ENCODE measurements at regions not wholly inside any gene's neighbourhood (a gene's known extent, or its start where the extent isn't known, plus 50 kb on each side); places are given as distances from the start of the nearest gene placed in this dataset.
"Not testable (repeated sequence)": the region's sequence is repeated elsewhere in the genome, so short reads cannot be mapped to it uniquely, and the experiment has no call there.

- DNase-seq = no peak
These were observed 52.8 kb upstream of the SRSF6 start for GRCh38 chr20:43404878-43405277.

- not testable (repeated sequence) for DNase-seq
These were observed 56.8 kb upstream of the SRSF6 start for GRCh38 chr20:43400882-43401281.

- no peak for DNase-seq
These were observed 58.9 kb upstream of the SRSF6 start for GRCh38 chr20:43398676-43399324.

GRCh38 chr20:43397147-43397546 is 60.5 kb upstream of the SRSF6 start:
- DNase-seq = no peak

GRCh38 chr20:43393052-43393451 is 64.6 kb upstream of the SRSF6 start:
- no peak for DNase-seq

- no peak for DNase-seq
These were observed 65.1 kb upstream of the SRSF6 start for GRCh38 chr20:43392561-43392960.

GRCh38 chr20:43389839-43390626 is 67.7 kb upstream of the SRSF6 start:
- DNase-seq = peak; percentile 20

GRCh38 chr20:43389211-43389610 is 68.5 kb upstream of the SRSF6 start:
- DNase-seq = no peak

GRCh38 chr20:43388268-43389002 is 69.3 kb upstream of the SRSF6 start:
- no peak for DNase-seq

GRCh38 chr20:43387737-43388136 is 70.0 kb upstream of the SRSF6 start:
- DNase-seq = no peak

- DNase-seq = no peak
These were observed 70.8 kb upstream of the SRSF6 start for GRCh38 chr20:43386878-43387277.

GRCh38 chr20:43385914-43386313 is 71.8 kb upstream of the SRSF6 start:
- no peak for DNase-seq

GRCh38 chr20:43384101-43384940 is 73.4 kb upstream of the SRSF6 start:
- no peak for DNase-seq

- DNase-seq = no peak
These were observed 74.5 kb upstream of the SRSF6 start for GRCh38 chr20:43383026-43383795.

- not testable (repeated sequence) for DNase-seq
These were observed 75.6 kb upstream of the SRSF6 start for GRCh38 chr20:43382135-43382534.

GRCh38 chr20:43381533-43381932 is 76.2 kb upstream of the SRSF6 start:
- DNase-seq = not testable (repeated sequence)

GRCh38 chr20:43379239-43379917 is 78.3 kb upstream of the SRSF6 start:
- DNase-seq = no peak

- no peak for DNase-seq
These were observed 80.9 kb upstream of the SRSF6 start for GRCh38 chr20:43376831-43377230.

GRCh38 chr20:43375591-43375990 is 82.1 kb upstream of the SRSF6 start:
- no peak for DNase-seq

GRCh38 chr20:43372051-43372450 is 85.6 kb upstream of the SRSF6 start:
- DNase-seq = no peak

GRCh38 chr20:43365691-43366090 is 92.0 kb upstream of the SRSF6 start:
- no peak for DNase-seq

All from retina (tissue), 1 donor.